ENCODE measurements at regions not wholly inside any gene's neighbourhood (a gene's known extent, or its start where the extent isn't known, plus 50 kb on each side); places are given as distances from the start of the nearest gene placed in this dataset.
"Not testable (repeated sequence)": the region's sequence is repeated elsewhere in the genome, so short reads cannot be mapped to it uniquely, and the experiment has no call there.

- CTCF ChIA-PET; POLR2A ChIA-PET; DNase-seq (ENCODE audit: extremely low spot score): not testable (repeated sequence)
These were observed 71.0 kb upstream of the SH3GLB1 start for GRCh38 chr1:86633306-86633838.

GRCh38 chr1:86633921-86634320 is 70.5 kb upstream of the SH3GLB1 start:
- DNase-seq (ENCODE audit: extremely low spot score): no peak
- ChIA-PET CTCF (no interaction called here), POLR2A (no interaction called here)
- TF ChIP-seq HDGF (IDR thresholded peaks at IDR 0.05; ENCODE audit: borderline replicate concordance): no peak
- TF ChIP-seq FOXM1 (IDR thresholded peaks at IDR 0.05; ENCODE audit: borderline replicate concordance): no peak
- TF ChIP-seq PKNOX1 (IDR thresholded peaks at IDR 0.05): no peak
- TF ChIP-seq BHLHE40 (IDR thresholded peaks at IDR 0.05; ENCODE audit: borderline replicate concordance): no peak
- TF ChIP-seq SUZ12 (IDR thresholded peaks at IDR 0.05): no peak
- TF ChIP-seq FOXA1 (IDR thresholded peaks at IDR 0.05): no peak
- no peak for TF ChIP-seq FOXK2 (IDR thresholded peaks at IDR 0.05)
- no peak for TF ChIP-seq ELF4 (IDR thresholded peaks at IDR 0.05)
- TF ChIP-seq SP1 (IDR thresholded peaks at IDR 0.05): no peak
- no peak for TF ChIP-seq LEF1 (IDR thresholded peaks at IDR 0.05; ENCODE audit: borderline replicate concordance)
- no peak for TF ChIP-seq TARDBP (IDR thresholded peaks at IDR 0.05)
- no peak for TF ChIP-seq ZNF384 (IDR thresholded peaks at IDR 0.05)
- TF ChIP-seq NFRKB (IDR thresholded peaks at IDR 0.05): no peak

GRCh38 chr1:86636898-86637297 is 67.5 kb upstream of the SH3GLB1 start:
- no peak for DNase-seq (ENCODE audit: extremely low spot score)
- ChIA-PET POLR2A (no interaction called here), CTCF (no interaction called here)
- TF ChIP-seq HDGF (IDR thresholded peaks at IDR 0.05; ENCODE audit: borderline replicate concordance) (no peak), BHLHE40 (IDR thresholded peaks at IDR 0.05; ENCODE audit: borderline replicate concordance) (no peak), ZNF384 (IDR thresholded peaks at IDR 0.05) (no peak), LEF1 (IDR thresholded peaks at IDR 0.05; ENCODE audit: borderline replicate concordance) (no peak), ELF4 (IDR thresholded peaks at IDR 0.05) (no peak), FOXA1 (IDR thresholded peaks at IDR 0.05) (no peak), NFRKB (IDR thresholded peaks at IDR 0.05) (no peak), CTBP1 (IDR thresholded peaks at IDR 0.05; ENCODE audit: borderline replicate concordance) (no peak), FOXM1 (IDR thresholded peaks at IDR 0.05; ENCODE audit: borderline replicate concordance) (no peak), SUZ12 (IDR thresholded peaks at IDR 0.05) (no peak), L3MBTL2 (conservative IDR thresholded peaks at IDR 0.05) (no peak), FOXK2 (IDR thresholded peaks at IDR 0.05) (no peak)

- POLR2A ChIA-PET: no interaction called here
- TF ChIP-seq ZNF384 (IDR thresholded peaks at IDR 0.05) (no peak), FOXK2 (IDR thresholded peaks at IDR 0.05) (no peak), FOXA1 (IDR thresholded peaks at IDR 0.05) (no peak), CTBP1 (IDR thresholded peaks at IDR 0.05; ENCODE audit: borderline replicate concordance) (no peak), SP1 (IDR thresholded peaks at IDR 0.05) (no peak), ARNT (IDR thresholded peaks at IDR 0.05) (no peak), TARDBP (IDR thresholded peaks at IDR 0.05) (no peak), FOXM1 (IDR thresholded peaks at IDR 0.05; ENCODE audit: borderline replicate concordance) (no peak), HDGF (IDR thresholded peaks at IDR 0.05; ENCODE audit: borderline replicate concordance) (no peak), BHLHE40 (IDR thresholded peaks at IDR 0.05; ENCODE audit: borderline replicate concordance) (no peak)
- CTCF ChIA-PET: no interaction called here
- DNase-seq (ENCODE audit: extremely low spot score): no peak
These were observed 64.2 kb upstream of the SH3GLB1 start for GRCh38 chr1:86640161-86640670.

- DNase-seq (ENCODE audit: extremely low spot score): no peak
- POLR2A ChIA-PET: no interaction called here
- CTCF ChIA-PET: no interaction called here
These were observed 63.1 kb upstream of the SH3GLB1 start for GRCh38 chr1:86641318-86641717.

GRCh38 chr1:86644655-86645054 is 59.7 kb upstream of the SH3GLB1 start:
- CTCF ChIA-PET; POLR2A ChIA-PET; DNase-seq (ENCODE audit: extremely low spot score): not testable (repeated sequence)

More at GRCh38 chr1:86641318-86641717, 63.1 kb upstream of the SH3GLB1 start:
- no peak for TF ChIP-seq L3MBTL2 (conservative IDR thresholded peaks at IDR 0.05)

GRCh38 chr1:86645851-86646250 is 58.5 kb upstream of the SH3GLB1 start:
- ChIA-PET POLR2A (no interaction called here), CTCF (no interaction called here)
- TF ChIP-seq NFRKB (IDR thresholded peaks at IDR 0.05): no peak
- DNase-seq (ENCODE audit: extremely low spot score): no peak

GRCh38 chr1:86646256-86646655 is 58.1 kb upstream of the SH3GLB1 start:
- POLR2A ChIA-PET: no interaction called here
- CTCF ChIA-PET: no interaction called here
- no peak for TF ChIP-seq FOXM1 (IDR thresholded peaks at IDR 0.05; ENCODE audit: borderline replicate concordance)
- no peak for TF ChIP-seq L3MBTL2 (conservative IDR thresholded peaks at IDR 0.05)
- no peak for TF ChIP-seq ZNF384 (IDR thresholded peaks at IDR 0.05)
- TF ChIP-seq SUZ12 (IDR thresholded peaks at IDR 0.05): no peak
- no peak for TF ChIP-seq ELF4 (IDR thresholded peaks at IDR 0.05)
- no peak for TF ChIP-seq TARDBP (IDR thresholded peaks at IDR 0.05)
- TF ChIP-seq SP1 (IDR thresholded peaks at IDR 0.05): no peak
- no peak for TF ChIP-seq FOXA1 (IDR thresholded peaks at IDR 0.05)
- TF ChIP-seq NFRKB (IDR thresholded peaks at IDR 0.05): no peak
- no peak for TF ChIP-seq LEF1 (IDR thresholded peaks at IDR 0.05; ENCODE audit: borderline replicate concordance)
- DNase-seq (ENCODE audit: extremely low spot score): no peak

- TF ChIP-seq SUZ12 (IDR thresholded peaks at IDR 0.05): no peak
- no peak for TF ChIP-seq BHLHE40 (IDR thresholded peaks at IDR 0.05; ENCODE audit: borderline replicate concordance)
- no peak for TF ChIP-seq NFRKB (IDR thresholded peaks at IDR 0.05)
- TF ChIP-seq LEF1 (IDR thresholded peaks at IDR 0.05; ENCODE audit: borderline replicate concordance): no peak
- no peak for TF ChIP-seq ZNF384 (IDR thresholded peaks at IDR 0.05)
- no peak for TF ChIP-seq HDGF (IDR thresholded peaks at IDR 0.05; ENCODE audit: borderline replicate concordance)
- no peak for TF ChIP-seq L3MBTL2 (conservative IDR thresholded peaks at IDR 0.05)
- no peak for TF ChIP-seq FOXM1 (IDR thresholded peaks at IDR 0.05; ENCODE audit: borderline replicate concordance)
- TF ChIP-seq FOXA1 (IDR thresholded peaks at IDR 0.05): no peak
- no peak for TF ChIP-seq FOXK2 (IDR thresholded peaks at IDR 0.05)
- no peak for TF ChIP-seq CTBP1 (IDR thresholded peaks at IDR 0.05; ENCODE audit: borderline replicate concordance)
- TF ChIP-seq SP1 (IDR thresholded peaks at IDR 0.05): no peak
- TF ChIP-seq TARDBP (IDR thresholded peaks at IDR 0.05): no peak
- TF ChIP-seq PKNOX1 (IDR thresholded peaks at IDR 0.05): no peak
- no peak for TF ChIP-seq ARNT (IDR thresholded peaks at IDR 0.05)
- TF ChIP-seq ELF4 (IDR thresholded peaks at IDR 0.05): no peak
- CTCF ChIA-PET: no interaction called here
- POLR2A ChIA-PET: no interaction called here
- peak; percentile 7 for DNase-seq (ENCODE audit: extremely low spot score)
These were observed 56.1 kb upstream of the SH3GLB1 start for GRCh38 chr1:86648255-86648654.
